ENCODE measurements at regions not wholly inside any gene's neighbourhood (a gene's known extent, or its start where the extent isn't known, plus 50 kb on each side); places are given as distances from the start of the nearest gene placed in this dataset.

DNA sequence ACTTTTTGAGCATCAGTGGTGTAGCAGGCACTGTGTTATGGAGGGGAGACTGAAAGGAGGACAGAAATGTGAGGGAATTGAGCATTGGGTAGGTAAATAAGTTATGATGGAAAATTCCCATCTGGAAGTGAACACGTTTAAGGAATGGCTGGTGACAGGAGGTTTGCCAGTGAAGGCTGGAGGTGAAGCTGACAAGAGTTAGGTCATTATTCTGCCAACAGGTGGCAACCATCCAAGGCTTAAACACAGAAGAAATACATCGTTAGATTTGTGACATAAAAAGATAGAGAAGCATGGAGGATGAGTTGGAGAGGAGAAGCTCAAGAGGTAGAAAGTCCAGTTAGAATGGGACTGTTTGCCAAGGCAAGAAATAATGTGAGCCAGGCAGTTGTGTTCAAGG, 455.3 kb upstream of the SGCD start:
- DNase-seq = no peak

DNA sequence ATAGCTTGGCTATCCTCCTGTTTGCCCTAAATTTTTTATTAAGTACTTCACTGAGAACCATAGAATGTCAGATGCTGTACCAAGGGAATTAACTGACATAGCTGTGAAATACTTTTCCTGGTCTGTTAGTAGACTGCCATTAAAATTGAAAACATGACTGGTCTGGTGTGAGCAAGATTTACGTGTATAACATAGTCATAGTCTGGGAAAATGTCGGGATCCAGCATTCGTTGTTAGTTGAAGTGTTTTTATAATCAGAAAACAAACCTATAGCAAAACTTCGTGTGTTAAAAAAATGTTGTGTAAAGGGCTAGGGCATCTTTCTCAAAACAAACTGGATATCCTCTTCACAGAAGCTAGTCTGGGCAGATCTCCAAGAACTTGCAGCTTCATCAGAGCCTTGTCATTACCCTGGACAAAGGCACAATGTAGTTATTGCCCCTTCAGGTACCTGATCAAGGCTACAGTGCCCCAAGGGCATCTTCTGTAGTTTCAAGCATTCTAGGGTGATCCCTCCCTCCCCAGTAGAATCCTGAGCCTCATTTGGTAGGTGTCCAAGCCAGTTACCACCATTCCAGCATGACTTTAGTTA, 454.2 kb upstream of the SGCD start:
- no peak for DNase-seq

GRCh38 chr5:155878991-155879575, 447.9 kb upstream of the SGCD start:
- no peak for DNase-seq

DNA sequence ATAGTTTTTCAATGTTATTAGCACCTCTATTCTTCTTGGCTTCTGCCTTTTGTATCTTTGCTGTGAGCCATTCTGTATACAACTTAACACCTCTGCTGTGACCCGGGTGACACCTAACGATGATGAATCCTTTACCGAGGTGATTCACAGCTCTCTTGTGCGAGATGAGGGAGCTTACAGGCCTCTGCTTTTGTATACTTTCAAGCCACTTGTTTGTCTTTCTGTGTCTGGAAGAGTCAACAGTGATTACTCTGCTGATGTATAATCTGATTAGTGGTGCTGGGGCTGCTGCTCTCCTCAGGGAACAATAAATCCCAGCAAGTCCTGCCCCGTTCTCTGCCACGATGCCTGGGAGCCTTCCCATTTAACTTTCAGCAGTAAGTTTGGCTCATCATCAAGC, 442.9 kb upstream of the SGCD start:
- DNase-seq = no peak

DNA sequence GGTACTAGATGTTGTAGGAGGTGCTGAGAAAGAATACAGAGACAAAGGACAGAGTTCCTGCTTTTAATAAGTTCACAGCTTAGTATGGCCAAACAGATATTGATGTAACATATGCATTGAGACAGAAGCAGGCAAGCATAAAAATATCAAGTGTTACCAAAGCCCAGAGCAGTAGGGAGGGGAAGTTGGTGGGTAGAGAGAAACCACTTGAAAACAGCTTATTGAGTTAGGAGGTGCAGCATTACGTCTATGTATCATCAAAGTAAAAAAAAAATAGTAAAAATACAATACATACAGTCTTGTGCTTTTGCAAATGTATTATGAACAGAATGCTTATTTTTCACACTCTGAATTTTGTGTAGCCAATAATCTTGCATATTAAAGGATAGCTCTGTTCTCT, 441.8 kb upstream of the SGCD start:
- DNase-seq = no peak

DNA sequence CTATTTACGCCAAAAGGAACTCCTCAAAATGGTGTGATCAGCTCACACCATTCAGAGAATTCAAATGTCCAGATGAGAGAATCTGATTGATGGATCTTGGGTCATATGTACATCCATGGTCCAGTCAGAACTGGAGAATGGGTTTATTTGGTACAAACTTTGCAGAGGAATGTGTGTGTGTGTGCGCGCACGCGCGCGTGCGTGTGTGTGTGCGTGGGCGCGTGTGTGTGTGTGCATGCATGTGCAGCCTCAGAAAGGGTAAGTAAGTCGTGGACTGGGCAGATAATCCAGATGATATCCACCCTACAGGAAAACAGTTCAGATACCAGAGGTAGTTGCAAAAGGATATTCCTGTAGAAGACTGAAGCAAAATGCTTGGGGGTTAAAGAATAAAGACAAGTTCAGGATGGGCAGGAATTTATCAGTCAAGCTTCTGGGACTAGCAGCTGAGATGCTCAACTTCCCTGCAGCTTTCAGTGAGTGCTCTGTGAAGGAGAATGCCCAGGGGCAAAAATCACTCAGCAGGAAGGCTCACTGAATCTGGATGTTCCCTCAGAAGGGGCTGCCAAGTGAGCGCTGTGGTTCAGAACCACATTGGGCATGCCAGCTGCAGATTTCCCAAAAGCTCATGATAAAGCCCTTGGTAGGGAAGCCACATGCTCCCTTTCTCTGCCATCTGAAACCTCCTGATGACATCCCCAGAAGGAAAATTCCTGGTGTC, 440.5 kb upstream of the SGCD start:
- no peak for DNase-seq

GRCh38 chr5:155895484-155895883, 431.5 kb upstream of the SGCD start:
- no peak for DNase-seq

DNA sequence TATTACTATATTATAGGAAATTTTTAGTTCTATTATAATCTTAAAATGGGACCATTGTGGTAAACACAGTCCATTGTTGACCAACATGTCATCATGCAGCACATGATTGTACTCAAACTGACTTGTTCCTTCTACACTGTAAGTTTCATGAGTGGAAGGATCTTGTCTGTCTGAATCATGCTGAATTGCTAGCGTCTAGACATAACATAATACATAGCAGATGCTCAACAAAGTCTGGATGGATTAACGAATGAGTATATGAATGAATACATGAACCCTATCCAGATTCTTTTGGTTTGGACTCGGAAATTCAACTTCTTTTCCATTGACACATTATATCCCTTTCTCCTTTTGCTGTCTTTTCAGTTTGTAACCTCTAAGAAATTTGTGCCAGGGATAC, 429.2 kb upstream of the SGCD start:
- no peak for DNase-seq

- no peak for DNase-seq
These were observed 428.7 kb upstream of the SGCD start for GRCh38 chr5:155898284-155898683.

- DNase-seq = no peak
These were observed 423.2 kb upstream of the SGCD start for GRCh38 chr5:155903791-155904190.

DNA sequence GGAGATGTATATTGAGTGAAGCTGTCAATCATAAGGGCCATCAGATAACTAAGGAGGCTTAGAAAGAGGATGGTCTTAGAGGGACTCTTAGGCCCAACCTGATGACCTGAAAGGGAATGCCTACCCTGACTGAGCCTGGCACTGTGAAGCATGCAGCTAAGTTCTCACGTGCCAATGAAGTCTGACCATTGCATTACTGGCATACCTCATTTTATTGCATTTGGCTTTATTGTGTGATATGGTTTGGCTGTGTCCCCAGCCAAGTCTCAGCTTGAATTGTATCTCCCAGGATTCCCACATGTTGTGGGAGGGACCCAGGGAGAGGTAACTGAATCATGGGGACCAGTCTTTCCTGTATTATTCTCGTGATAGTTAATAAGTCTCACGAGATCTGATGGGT, 421.6 kb upstream of the SGCD start:
- no peak for DNase-seq

- no peak for DNase-seq
These were observed 420.9 kb upstream of the SGCD start for GRCh38 chr5:155906046-155906445.

GRCh38 chr5:155908543-155908942, 418.4 kb upstream of the SGCD start:
- no peak for DNase-seq

GRCh38 chr5:155912291-155912690, 414.7 kb upstream of the SGCD start:
- no peak for DNase-seq

GRCh38 chr5:155914766-155915165, 412.2 kb upstream of the SGCD start:
- no peak for DNase-seq

GRCh38 chr5:155915601-155916000, 411.4 kb upstream of the SGCD start:
- no peak for DNase-seq

DNA sequence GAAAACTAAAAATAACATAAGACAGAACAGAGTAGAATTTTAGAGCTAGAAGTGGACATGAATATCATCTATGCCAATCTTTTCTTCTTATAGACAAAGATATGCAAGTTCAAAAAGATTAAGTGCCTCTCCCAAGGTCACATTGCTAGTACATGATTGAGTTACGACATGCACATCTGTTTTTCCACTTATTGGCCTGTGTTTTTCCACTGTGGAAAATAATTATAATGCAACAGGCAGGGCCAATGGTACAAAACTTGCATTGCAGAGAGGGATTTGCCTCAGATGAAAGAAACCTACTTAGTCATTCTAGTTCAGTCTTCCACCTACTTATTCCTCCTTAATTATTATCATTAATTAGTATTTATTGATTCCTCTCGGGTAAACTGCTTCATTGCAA, 407.8 kb upstream of the SGCD start:
- DNase-seq = no peak

DNA sequence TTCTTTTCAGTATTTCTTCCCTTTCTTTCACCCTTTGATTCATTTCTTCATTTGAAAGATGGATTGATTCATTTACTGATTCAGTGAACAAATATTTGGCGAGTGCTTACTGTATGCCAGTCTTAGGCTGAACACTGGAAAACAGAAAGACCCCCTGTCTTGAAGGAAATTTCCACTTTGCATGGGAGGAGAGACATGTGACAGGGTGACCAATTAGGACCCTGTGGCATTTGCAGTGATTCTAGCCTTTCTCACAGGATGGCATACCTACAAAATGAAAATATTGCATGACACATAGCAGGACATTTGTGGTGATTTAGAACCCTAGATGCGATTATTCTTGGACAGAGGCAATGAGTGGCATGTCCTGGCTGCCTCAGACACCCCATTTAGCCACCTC, 407.2 kb upstream of the SGCD start:
- DNase-seq = no peak

GRCh38 chr5:155921621-155922020, 405.3 kb upstream of the SGCD start:
- DNase-seq = no peak

GRCh38 chr5:155923784-155924183, 403.2 kb upstream of the SGCD start:
- DNase-seq = no peak

DNA sequence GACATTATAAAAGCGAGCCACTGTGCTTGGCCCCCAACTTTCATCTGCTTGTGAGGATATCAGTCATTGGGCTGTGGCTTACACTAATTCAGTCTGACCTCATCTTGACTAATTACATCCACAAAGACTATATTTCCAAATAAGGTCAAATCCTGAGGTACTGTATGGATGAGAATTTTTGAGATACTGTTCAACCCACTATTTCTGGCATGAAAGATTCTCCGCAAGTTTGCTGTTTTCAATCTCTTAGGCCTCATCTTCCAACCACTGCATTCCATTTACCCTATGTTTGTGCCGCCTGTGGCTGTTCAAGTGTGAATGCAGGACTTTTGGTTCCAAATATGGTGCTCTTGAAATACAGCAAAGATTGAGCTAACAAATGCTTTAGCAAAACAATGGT, 400.9 kb upstream of the SGCD start:
- DNase-seq = no peak

DNA sequence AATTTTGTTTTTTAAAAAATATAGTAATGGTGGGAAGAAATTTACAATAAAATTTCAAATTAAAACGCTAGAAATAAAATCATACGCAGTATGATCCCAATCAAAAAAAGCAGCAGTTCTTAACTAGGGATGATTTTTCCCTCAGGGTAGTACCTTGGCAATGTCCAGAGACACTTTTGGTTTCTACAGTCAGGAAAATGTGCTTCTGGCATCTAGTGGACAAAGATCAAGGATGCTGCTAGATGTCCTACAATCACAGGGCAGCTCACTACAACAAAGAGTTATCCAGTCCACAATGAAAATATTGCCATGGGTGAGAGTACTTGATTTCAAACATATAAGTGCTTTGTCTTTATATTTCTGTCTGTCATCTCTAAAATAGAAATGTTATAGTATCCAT, 400.2 kb upstream of the SGCD start:
- DNase-seq = no peak

GRCh38 chr5:155929112-155929511, 397.9 kb upstream of the SGCD start:
- no peak for DNase-seq

DNA sequence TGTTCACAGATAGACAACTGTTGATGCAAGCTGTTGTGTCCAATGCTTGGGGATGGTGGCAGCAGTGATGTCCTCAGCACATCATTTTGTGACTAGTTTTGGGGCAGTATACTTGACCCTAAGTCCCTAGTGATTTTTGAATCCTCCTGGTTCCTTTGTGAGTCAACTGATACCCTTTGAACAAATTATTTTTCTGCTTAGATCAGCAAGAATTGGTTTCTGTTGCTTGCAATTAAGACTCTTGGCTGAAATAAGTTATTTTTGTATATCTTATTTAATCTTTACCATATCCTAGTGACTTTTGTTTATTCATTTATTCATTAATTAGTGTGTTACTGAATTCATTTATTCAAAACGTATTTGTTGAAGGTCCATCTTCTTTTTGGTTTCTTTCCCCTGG, 392.0 kb upstream of the SGCD start:
- no peak for DNase-seq

DNA sequence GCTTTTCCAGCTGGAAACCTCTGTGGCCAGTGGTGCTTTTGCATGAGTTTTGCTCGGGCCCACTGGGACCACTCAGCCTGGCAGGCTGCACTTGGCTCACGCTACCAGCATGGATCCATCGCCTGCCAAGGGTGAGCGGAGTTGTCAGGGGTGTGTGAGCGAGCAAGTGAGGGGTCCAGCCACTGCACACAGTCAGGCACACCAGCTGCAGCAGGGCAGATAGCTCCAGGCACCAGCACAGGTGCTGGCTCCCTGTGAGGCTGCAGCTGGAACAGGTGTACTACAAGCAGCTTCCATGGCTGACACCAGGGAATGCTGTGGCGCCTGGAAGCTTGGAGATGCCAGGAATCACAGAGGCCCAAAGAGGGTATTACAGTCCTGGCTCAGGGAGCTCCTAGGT, 391.2 kb upstream of the SGCD start:
- no peak for DNase-seq

Measured in stimulated activated CD4-positive, alpha-beta T cell treated with anti-CD3 and anti-CD28 coated beads, Interleukin-4, amount 100 ng/mL, for 4 hours (primary cell).